ENCODE measurements at regions not wholly inside any gene's neighbourhood (a gene's known extent, or its start where the extent isn't known, plus 50 kb on each side); places are given as distances from the start of the nearest gene placed in this dataset.

- no peak for DNase-seq (ENCODE audit: low read depth)
- H3K4me3 ChIP-seq (ENCODE audit: low read depth, low read length), result no peak overlapping the region
- TF ChIP-seq CTCF (conservative IDR thresholded peaks at IDR 0.05; ENCODE audit: low read depth, low read length), result no peak
These were observed 343.7 kb downstream of the ARAP2 start for GRCh38 chr4:35900286-35901243.

GRCh38 chr4:35912174-35912573 is 332.1 kb downstream of the ARAP2 start:
- no peak for DNase-seq (ENCODE audit: low read depth)
- no peak for TF ChIP-seq CTCF (conservative IDR thresholded peaks at IDR 0.05; ENCODE audit: low read depth, low read length)
- no peak overlapping the region for H3K4me3 ChIP-seq (ENCODE audit: low read depth, low read length)

GRCh38 chr4:35918491-35918977 is 325.8 kb downstream of the ARAP2 start:
- TF ChIP-seq CTCF (conservative IDR thresholded peaks at IDR 0.05; ENCODE audit: low read depth, low read length), result no peak
- DNase-seq (ENCODE audit: low read depth), result no peak
- no peak overlapping the region for H3K4me3 ChIP-seq (ENCODE audit: low read depth, low read length)

GRCh38 chr4:35925806-35926205 is 318.5 kb downstream of the ARAP2 start:
- no peak for TF ChIP-seq CTCF (conservative IDR thresholded peaks at IDR 0.05; ENCODE audit: low read depth, low read length)
- H3K4me3 ChIP-seq (ENCODE audit: low read depth, low read length), result no peak overlapping the region
- DNase-seq (ENCODE audit: low read depth), result no peak

- TF ChIP-seq CTCF (conservative IDR thresholded peaks at IDR 0.05; ENCODE audit: low read depth, low read length), result no peak
- H3K4me3 ChIP-seq (ENCODE audit: low read depth, low read length), result no peak overlapping the region
- DNase-seq (ENCODE audit: low read depth), result no peak
These were observed 317.5 kb downstream of the ARAP2 start for GRCh38 chr4:35926788-35927187.

GRCh38 chr4:35933901-35934300 is 310.4 kb downstream of the ARAP2 start:
- no peak for TF ChIP-seq CTCF (conservative IDR thresholded peaks at IDR 0.05; ENCODE audit: low read depth, low read length)
- DNase-seq (ENCODE audit: low read depth), result no peak
- no peak overlapping the region for H3K4me3 ChIP-seq (ENCODE audit: low read depth, low read length)
